Cardiac muscle cell (in vitro differentiated cells and primary cell): ENCODE measurements at regions not wholly inside any gene's neighbourhood (a gene's known extent, or its start where the extent isn't known, plus 50 kb on each side); places are given as distances from the start of the nearest gene placed in this dataset.

Experiments
- DNase-seq, 2 donors: peaks; one replicate each; pipeline versions ENCODE4 v3.0.0 to v3.0.0-alpha.2; 2010 to 2017; ENCODE audit warnings: low read depth in 1 of 2, low spot score in 1 of 2
- H3K27ac ChIP-seq: fragments of 200-600 bp; sonication (generic); 2 replicates; pipeline ENCODE4 v1.5.1; 2016
- H3K27me3 ChIP-seq: fragments of 200-600 bp; sonication (generic); 2 replicates; pipeline ENCODE4 v1.6.0; 2016; ENCODE audit warnings: control low read depth
- H3K36me3 ChIP-seq: fragments of 200-600 bp; sonication (generic); 2 replicates; pipeline ENCODE4 v1.5.1; 2016; ENCODE audit warnings: control low read depth
- H3K4me1 ChIP-seq: fragments of 200-600 bp; sonication (generic); 2 replicates; pipeline ENCODE4 v1.8.1; 2017; ENCODE audit warnings: low read depth, mild to moderate bottlenecking, mixed run types
- H3K4me3 ChIP-seq: fragments of 200-600 bp; sonication (generic); 2 replicates; pipeline ENCODE4 v1.5.1; 2016; ENCODE audit warnings: mild to moderate bottlenecking
- H3K9me3 ChIP-seq: fragments of 200-600 bp; sonication (generic); 2 replicates; pipeline ENCODE4 v1.5.1; 2017; ENCODE audit warnings: low read depth, mild to moderate bottlenecking, control low read depth
- TF ChIP-seq, protein P1 (sequence below): IDR thresholded peaks from 2 replicates; pipeline ENCODE4 v1.5.1; 2012; ENCODE audit warnings: low read depth, mild to moderate bottlenecking, low read length

DNA sequence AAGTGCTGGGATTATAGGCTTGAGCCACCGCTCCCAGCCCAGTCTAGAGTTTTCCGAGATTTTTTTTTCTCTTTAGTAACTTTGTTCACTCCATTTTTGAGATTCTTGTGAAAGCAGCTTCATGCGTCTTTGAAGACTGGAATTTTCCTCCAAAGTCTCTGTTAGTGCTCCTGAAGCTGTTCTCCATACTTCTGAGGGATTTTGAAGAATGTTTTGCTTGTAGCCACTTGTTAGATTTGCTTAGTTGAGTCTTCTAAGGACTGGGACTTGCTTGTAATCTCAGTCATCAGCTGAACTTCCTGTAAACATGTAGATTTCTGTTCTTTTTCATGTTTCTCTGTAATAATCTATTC is 234.3 kb downstream of the MYCN start:
- Histone ChIP-seq H3K36me3 (no peaks in the 10 kb centered on the region), H3K27me3 (no peaks in the 10 kb centered on the region), H3K27ac (no peak overlapping the region), H3K4me3 (no peak overlapping the region), H3K4me1 (peaks cover under 1% of the 10 kb centered on the region), H3K9me3 (no peaks in the 10 kb centered on the region)
- TF ChIP-seq, protein P1, sequence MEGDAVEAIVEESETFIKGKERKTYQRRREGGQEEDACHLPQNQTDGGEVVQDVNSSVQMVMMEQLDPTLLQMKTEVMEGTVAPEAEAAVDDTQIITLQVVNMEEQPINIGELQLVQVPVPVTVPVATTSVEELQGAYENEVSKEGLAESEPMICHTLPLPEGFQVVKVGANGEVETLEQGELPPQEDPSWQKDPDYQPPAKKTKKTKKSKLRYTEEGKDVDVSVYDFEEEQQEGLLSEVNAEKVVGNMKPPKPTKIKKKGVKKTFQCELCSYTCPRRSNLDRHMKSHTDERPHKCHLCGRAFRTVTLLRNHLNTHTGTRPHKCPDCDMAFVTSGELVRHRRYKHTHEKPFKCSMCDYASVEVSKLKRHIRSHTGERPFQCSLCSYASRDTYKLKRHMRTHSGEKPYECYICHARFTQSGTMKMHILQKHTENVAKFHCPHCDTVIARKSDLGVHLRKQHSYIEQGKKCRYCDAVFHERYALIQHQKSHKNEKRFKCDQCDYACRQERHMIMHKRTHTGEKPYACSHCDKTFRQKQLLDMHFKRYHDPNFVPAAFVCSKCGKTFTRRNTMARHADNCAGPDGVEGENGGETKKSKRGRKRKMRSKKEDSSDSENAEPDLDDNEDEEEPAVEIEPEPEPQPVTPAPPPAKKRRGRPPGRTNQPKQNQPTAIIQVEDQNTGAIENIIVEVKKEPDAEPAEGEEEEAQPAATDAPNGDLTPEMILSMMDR, result no peak
- no peak for DNase-seq

DNA sequence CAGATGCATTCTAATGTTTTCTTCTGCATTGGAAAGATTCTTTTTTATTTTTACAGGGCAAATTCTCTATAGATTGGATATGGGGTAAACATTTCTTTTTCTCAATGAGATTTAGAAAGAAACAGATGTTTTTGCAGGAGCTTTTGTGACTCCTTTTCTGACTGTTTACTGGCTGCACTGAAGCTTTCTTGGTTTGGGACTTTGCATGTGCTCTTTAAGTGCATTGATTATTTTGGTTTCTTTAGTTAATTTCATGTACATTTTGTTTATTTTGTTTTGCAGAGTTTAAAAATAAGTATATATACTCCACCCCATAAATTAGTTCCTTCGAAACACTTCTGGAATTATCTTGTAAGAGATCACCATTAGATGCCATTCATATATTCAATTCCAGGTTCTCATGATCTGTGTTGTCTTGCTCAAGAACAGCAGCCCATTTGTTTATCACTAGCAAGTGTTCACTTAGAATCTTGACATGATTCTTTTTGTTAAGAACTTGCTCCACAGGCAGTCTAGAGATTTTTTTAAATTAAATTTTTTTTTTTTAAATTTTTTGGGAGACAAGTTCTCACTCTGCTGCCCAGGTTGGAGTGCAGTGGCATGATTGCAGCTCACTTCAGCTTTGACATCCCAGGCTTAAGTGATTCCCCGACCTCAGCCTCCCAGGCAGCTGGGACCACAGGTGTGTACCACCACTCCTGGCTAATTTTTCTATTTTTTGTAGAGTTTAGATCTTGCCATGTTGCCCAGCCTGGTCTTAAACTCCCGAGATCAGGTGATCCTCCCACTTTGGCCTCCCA is 233.7 kb downstream of the MYCN start:
- TF ChIP-seq, protein P1, result no peak
- Histone ChIP-seq H3K36me3 (no peaks in the 10 kb centered on the region), H3K4me1 (no peaks in the 10 kb centered on the region), H3K4me3 (no peak overlapping the region), H3K27ac (no peak overlapping the region), H3K9me3 (no peaks in the 10 kb centered on the region), H3K27me3 (no peaks in the 10 kb centered on the region)
- no peak for DNase-seq

DNA sequence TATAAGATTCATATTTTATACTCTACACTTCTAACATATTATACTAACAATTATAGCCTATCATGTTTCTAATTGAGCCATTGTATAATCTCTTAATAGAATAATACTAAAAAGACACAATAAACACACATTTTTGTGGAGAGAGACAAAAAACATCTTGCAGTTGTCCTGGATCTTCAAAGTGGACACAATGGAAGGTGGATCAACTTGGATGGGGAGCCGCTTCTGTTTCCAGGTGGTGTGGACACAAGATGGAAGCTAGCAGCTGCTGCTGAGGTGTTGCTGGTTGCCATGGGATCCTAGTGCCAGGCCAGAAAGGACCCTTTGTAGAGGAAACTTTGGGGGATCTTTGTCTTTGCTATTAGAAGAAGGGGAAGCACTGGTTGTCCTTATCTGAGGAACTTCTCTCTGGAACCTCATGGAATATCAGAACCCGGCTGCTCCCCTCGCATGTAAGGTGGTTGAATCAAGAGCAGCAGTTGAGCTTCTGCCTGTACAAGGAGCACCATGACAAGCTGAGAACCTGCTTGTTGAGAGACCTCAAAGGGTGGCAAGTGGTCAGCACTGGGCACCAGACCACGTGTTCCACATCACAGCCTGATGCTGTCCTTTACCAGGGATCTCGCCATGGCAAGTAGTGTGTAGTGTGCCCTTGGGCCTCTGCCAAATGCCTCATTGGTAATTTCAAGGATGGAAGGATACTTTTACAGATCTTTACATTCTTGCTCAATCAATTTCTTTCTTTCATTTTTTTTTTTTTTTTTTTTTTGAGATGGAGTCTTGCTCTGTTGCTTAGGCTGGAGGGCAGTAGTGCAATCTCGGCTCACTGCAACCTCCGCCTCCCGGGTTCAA is 232.2 kb downstream of the MYCN start:
- no peak overlapping the region for H3K27ac ChIP-seq
- H3K9me3 ChIP-seq, result no peaks in the 10 kb centered on the region
- TF ChIP-seq, protein P1, result no peak
- no peak overlapping the region for H3K4me3 ChIP-seq
- H3K27me3 ChIP-seq, result no peaks in the 10 kb centered on the region
- H3K4me1 ChIP-seq, result no peaks in the 10 kb centered on the region
- no peak for DNase-seq
- H3K36me3 ChIP-seq, result no peaks in the 10 kb centered on the region

DNA sequence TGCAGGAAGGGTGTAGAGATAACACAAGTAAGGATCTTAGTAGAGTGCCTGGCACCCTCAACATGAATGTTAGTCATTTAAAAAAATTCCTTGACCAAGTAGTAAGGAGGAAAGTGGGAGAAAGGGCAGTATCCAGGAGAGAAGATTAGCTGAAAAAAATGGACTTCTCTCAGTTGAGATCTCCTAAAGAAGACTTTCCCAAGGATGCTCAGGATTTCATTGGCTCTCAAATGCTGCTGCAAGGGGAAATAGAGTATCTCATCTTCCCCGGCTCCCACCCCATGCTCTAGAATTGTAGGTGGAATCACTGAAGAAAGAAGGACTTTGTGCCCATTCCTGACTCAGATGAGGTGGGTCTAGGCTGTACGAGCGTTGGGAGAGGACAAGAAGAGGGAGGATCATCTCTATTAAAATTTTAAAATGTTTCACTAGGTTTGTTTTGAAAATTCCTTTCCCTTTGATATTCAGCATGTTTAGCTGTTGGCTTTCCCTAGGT is 231.1 kb downstream of the MYCN start:
- H3K27ac ChIP-seq, result no peak overlapping the region
- no peaks in the 10 kb centered on the region for H3K36me3 ChIP-seq
- no peak overlapping the region for H3K4me3 ChIP-seq
- TF ChIP-seq, protein P1, result no peak
- no peaks in the 10 kb centered on the region for H3K4me1 ChIP-seq
- H3K9me3 ChIP-seq, result no peaks in the 10 kb centered on the region
- DNase-seq, result no peak
- no peaks in the 10 kb centered on the region for H3K27me3 ChIP-seq

DNA sequence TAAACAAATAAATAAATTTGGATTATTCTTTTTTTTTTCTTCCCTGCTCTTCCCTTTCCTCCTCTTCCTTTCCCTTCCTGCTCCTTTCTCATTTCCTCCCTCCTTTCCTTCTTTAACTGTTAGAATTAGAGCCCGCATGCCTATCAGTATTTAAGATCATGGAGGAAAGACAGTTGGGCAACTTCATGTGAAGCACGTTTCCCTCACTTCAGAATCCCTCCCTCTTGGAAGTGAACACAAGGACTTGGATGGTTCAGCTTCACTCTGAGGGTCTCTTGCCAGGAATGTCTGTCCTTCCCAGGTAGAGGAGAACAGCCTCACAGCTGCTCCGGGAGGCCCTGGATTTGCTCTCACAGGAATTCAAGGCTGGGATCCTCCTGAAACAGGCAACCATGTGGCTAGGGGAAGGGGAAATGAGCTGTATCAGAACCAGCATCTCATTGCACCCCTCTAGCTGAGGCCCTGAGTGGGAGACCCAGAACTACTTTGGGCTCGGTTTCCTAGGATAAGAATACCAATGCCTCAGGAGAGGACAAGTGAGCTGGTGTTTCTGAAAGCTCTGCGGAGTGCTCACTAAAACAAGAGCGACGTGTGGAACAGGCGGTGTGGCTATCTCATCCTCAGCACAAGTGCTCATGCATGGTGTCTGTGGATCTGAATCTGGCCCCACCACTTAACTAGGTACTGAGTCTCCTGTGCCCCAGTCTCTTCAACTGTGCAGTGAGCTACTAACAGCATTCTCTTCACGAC is 230.5 kb downstream of the MYCN start:
- no peak overlapping the region for H3K27ac ChIP-seq
- H3K36me3 ChIP-seq, result no peaks in the 10 kb centered on the region
- no peaks in the 10 kb centered on the region for H3K4me1 ChIP-seq
- no peaks in the 10 kb centered on the region for H3K9me3 ChIP-seq
- no peak for DNase-seq
- no peaks in the 10 kb centered on the region for H3K27me3 ChIP-seq
- no peak overlapping the region for H3K4me3 ChIP-seq
- TF ChIP-seq, protein P1, result no peak
